Choroid plexus epithelial cell (primary cell): ENCODE measurements at regions not wholly inside any gene's neighbourhood (a gene's known extent, or its start where the extent isn't known, plus 50 kb on each side); places are given as distances from the start of the nearest gene placed in this dataset.

Source experiments
- DNase-seq: peaks from one replicate; pipeline ENCODE4 v3.0.0-alpha.2; 2010; ENCODE audit warnings: low read depth
- H3K4me3 ChIP-seq: 2 replicates; pipeline ENCODE4 v1.5.1; 2011; ENCODE audit warnings: low read depth, mild to moderate bottlenecking, control low read depth, low read length, moderate library complexity
- TF ChIP-seq, protein P1 (sequence below): conservative IDR thresholded peaks from 2 replicates; pipeline ENCODE4 v1.5.1; 2011; ENCODE audit warnings: low read depth, mild to moderate bottlenecking, control low read depth, inconsistent platforms, low read length, moderate library complexity

DNA sequence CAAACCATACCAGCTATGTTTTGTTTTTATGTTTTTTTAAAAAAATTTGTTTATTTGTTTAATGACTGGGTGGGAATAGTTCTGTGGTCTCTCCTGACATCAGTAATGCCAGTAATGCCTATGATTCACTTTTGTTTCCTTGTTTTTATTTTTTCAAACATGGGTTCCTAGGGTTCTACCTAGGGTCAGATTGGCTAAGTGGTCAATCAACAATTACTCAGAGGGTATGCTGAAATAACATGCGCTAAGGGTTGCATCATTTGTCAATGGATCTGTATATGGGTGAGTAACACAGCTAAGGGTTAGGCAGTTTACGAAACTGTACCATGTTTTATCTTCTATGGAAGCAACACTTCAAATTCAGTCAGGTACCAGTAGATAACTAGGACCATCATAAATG is 583.8 kb upstream of the GJE1 start:
- DNase-seq = peak; percentile 88
- H3K4me3 ChIP-seq = no peak overlapping the region
- TF ChIP-seq, protein P1, sequence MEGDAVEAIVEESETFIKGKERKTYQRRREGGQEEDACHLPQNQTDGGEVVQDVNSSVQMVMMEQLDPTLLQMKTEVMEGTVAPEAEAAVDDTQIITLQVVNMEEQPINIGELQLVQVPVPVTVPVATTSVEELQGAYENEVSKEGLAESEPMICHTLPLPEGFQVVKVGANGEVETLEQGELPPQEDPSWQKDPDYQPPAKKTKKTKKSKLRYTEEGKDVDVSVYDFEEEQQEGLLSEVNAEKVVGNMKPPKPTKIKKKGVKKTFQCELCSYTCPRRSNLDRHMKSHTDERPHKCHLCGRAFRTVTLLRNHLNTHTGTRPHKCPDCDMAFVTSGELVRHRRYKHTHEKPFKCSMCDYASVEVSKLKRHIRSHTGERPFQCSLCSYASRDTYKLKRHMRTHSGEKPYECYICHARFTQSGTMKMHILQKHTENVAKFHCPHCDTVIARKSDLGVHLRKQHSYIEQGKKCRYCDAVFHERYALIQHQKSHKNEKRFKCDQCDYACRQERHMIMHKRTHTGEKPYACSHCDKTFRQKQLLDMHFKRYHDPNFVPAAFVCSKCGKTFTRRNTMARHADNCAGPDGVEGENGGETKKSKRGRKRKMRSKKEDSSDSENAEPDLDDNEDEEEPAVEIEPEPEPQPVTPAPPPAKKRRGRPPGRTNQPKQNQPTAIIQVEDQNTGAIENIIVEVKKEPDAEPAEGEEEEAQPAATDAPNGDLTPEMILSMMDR = no peak

DNA sequence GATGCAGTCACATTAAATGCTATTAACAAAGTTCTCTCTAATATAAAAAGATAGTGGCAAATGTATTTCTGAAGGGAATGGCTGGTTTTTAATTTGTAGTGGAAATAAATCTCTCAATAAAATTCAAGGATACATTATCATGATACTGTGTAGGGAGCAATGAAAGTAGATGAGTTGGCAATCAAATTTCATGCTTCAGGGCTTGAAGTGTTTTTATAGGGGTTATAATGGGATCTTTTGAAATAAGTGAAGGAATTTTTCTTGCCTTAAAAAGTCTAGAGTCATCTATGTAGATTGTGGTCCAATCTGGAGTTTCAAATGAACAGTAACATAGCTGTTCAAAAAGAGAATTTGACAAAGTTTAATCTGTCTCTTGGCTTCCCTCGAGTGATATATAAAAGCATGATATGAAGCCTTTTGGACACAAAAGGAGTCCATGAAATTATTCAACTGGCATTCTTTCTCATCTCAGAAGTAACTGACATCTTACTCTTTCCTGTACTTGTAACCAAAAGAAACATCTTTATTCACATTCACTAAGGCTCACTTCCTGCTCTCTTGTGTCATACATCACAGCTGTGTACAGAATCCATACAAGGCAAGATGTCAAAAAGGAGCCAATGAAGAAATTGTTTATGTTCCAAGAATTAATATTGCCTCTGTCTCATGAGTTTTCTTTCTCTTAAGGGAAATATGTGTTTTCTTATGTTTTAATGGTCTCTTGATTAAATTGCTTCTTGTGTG is 591.0 kb upstream of the GJE1 start:
- DNase-seq = peak; percentile 49
- H3K4me3 ChIP-seq = no peak overlapping the region
- TF ChIP-seq, protein P1 = no peak

DNA sequence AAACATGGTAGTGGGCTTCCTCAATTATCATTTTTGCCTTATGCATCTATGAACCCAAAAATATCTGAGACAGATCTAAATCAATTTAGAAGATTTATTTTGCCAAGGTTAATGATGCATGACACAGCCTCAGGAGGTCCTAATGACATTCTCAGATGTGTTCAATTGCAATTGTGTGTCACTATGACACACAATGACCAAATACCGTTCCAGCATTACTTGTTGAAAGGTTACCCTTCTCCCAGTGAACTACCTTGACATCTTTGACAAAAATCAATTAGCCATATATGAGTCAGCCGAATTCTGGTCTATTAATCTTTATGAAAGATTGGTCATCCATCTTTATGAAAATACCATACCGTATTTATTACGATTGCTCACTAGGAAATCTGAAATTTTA is 592.5 kb upstream of the GJE1 start:
- H3K4me3 ChIP-seq = no peak overlapping the region
- TF ChIP-seq, protein P1 = no peak
- DNase-seq = no peak

DNA sequence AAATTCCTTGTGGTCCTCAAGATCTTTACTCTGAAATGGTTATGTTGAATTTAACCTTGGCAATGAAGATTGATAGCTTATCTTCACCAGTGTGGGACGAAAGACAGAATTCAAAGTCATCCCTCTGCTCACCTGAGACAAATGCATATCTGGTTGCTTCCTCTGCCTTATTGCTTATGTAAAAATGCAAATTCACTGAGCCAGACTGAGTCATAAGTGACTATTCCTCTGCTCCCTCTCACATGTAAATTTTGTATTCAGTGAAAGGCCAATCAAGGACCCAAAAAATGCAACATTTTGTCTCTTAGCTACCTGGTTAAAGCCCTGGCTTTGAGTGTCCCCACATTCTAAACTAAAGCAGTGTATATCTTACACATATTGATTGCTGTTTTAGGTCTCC is 593.1 kb upstream of the GJE1 start:
- no peak for DNase-seq
- H3K4me3 ChIP-seq = no peak overlapping the region
- TF ChIP-seq, protein P1 = no peak

DNA sequence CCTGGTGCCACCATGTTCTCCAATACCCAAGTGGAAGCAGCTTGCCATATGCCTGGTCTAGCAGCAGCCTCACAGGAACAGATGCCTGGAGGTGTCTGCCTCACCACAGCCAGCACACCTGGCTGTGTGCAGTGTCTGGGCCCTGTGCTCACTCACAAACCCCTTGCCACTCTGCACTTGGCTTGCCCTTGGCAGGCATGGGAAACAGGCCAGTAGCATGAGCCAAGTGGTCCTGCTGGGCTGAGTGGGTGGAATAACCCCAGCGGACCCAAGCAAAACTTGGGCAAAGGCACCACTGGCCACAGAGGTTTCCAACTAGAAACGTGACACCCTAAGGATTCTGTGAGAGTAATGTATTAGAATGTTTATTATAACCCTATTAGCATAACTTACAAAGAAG is 600.5 kb upstream of the GJE1 start:
- H3K4me3 ChIP-seq = no peak overlapping the region
- TF ChIP-seq, protein P1 = no peak
- no peak for DNase-seq

DNA sequence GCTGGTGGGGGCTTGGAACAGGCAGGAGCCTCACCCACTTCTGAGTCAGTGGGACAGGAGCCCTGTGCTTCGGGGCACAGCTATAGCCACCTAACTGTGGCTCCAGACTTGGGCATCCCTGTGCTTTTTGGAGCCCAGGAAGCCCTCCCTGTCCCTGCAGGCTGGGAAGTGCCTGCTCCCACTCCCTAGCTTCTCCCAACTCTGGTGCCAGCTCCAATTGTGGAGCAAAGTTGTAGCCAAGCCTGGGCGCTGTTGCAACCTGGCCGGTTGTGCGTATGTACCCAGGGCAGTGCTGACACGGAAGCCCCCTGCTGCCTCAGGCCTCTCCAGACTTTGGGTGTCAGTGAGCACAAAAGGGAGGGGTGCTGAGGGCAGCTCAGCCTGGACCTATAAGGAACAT is 601.7 kb upstream of the GJE1 start:
- TF ChIP-seq, protein P1 = no peak
- no peak overlapping the region for H3K4me3 ChIP-seq
- no peak for DNase-seq

DNA sequence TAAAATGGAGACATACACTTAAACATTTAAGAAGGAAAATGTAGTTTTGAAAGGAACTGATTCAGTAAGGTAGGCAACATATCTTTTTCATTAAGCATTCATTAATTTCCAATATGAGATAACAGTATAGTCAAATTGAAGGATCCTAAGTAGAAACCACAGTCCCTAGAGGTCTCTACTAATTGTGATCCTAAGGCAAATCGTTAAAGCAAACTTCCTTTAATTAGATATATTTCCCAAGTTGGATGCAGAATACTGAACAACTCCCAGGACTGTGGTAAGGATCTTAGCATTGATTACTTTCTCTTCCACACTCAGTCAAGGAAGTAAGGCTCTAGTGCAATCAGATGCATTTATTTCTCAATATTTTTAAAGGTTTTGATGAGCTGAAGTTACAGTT is 604.1 kb upstream of the GJE1 start:
- no peak overlapping the region for H3K4me3 ChIP-seq
- TF ChIP-seq, protein P1 = no peak
- DNase-seq = no peak
